Hindlimb muscle (tissue), 1 donor: ENCODE measurements at regions not wholly inside any gene's neighbourhood (a gene's known extent, or its start where the extent isn't known, plus 50 kb on each side); places are given as distances from the start of the nearest gene placed in this dataset.
"Not testable (repeated sequence)": the region's sequence is repeated elsewhere in the genome, so short reads cannot be mapped to it uniquely, and the experiment has no call there.

Experiments
- DNase-seq: peaks from one replicate; pipeline ENCODE4 v3.0.0-alpha.2; 2013

- DNase-seq, result no peak
Measured at GRCh38 chr4:67328393-67328792, 216.9 kb downstream of the CENPC start.

- no peak for DNase-seq
Measured at GRCh38 chr4:67328018-67328278, 217.4 kb downstream of the CENPC start.

GRCh38 chr4:67327245-67328017, 217.9 kb downstream of the CENPC start:
- peak; percentile 48 for DNase-seq

GRCh38 chr4:67325791-67326190, 219.5 kb downstream of the CENPC start:
- no peak for DNase-seq

- DNase-seq, result no peak
Measured at GRCh38 chr4:67320645-67321044, 224.7 kb downstream of the CENPC start.

- not testable (repeated sequence) for DNase-seq
Measured at GRCh38 chr4:67319607-67320006, 225.7 kb downstream of the CENPC start.

- not testable (repeated sequence) for DNase-seq
Measured at GRCh38 chr4:67300497-67301185, 244.7 kb downstream of the CENPC start.

GRCh38 chr4:67292636-67293035, 252.7 kb downstream of the CENPC start:
- DNase-seq, result no peak

- no peak for DNase-seq
Measured at GRCh38 chr4:67292045-67292444, 253.3 kb downstream of the CENPC start.

- no peak for DNase-seq
Measured at GRCh38 chr4:67291644-67292043, 253.7 kb downstream of the CENPC start.

- DNase-seq, result no peak
Measured at GRCh38 chr4:67288964-67289363, 256.3 kb downstream of the CENPC start.

- DNase-seq, result no peak
Measured at GRCh38 chr4:67286724-67287123, 258.6 kb downstream of the CENPC start.

GRCh38 chr4:67282749-67283148, 262.6 kb downstream of the CENPC start:
- no peak for DNase-seq

- no peak for DNase-seq
Measured at GRCh38 chr4:67275179-67275750, 270.0 kb downstream of the CENPC start.

- not testable (repeated sequence) for DNase-seq
Measured at GRCh38 chr4:67274671-67275070, 270.6 kb downstream of the CENPC start.

- no peak for DNase-seq
Measured at GRCh38 chr4:67273666-67274065, 271.6 kb downstream of the CENPC start.

- no peak for DNase-seq
Measured at GRCh38 chr4:67261971-67262370, 283.3 kb downstream of the CENPC start.

GRCh38 chr4:67256388-67257043, 288.8 kb downstream of the CENPC start:
- no peak for DNase-seq

GRCh38 chr4:67250131-67250896, 295.0 kb downstream of the CENPC start:
- DNase-seq, result no peak

GRCh38 chr4:67236788-67237187, 308.5 kb downstream of the CENPC start:
- no peak for DNase-seq

- no peak for DNase-seq
Measured at GRCh38 chr4:67236318-67236717, 309.0 kb downstream of the CENPC start.

- DNase-seq, result no peak
Measured at GRCh38 chr4:67234296-67234695, 311.0 kb downstream of the CENPC start.

- no peak for DNase-seq
Measured at GRCh38 chr4:67229148-67229547, 316.2 kb downstream of the CENPC start.
